Thyroid gland (tissue), 4 donors: ENCODE measurements at regions not wholly inside any gene's neighbourhood (a gene's known extent, or its start where the extent isn't known, plus 50 kb on each side); places are given as distances from the start of the nearest gene placed in this dataset.

ENCODE experiments used
- DNase-seq, 2 donors: peaks; one replicate each; pipeline ENCODE4 v3.0.0-alpha.2; 2019
- H3K27ac ChIP-seq, 3 donors: fragments of 200-600 bp; sonication (generic); 1 replicate in 2 of 3; 2 replicates in 1 of 3; pipeline ENCODE4 v1.5.1; 2016 to 2019; ENCODE audit warnings: mild to moderate bottlenecking in 1 of 3, moderate library complexity in 1 of 3
- H3K27me3 ChIP-seq: fragments of 200-600 bp; sonication (generic); one replicate; pipeline ENCODE4 v1.5.1; 2019
- H3K36me3 ChIP-seq, 2 donors: fragments of 200-600 bp; sonication (generic); one replicate each; pipeline ENCODE4 v1.5.1; 2016 to 2019
- H3K4me1 ChIP-seq, 2 donors: fragments of 200-600 bp; sonication (generic); one replicate each; pipeline ENCODE4 v1.5.1; 2017 to 2019
- H3K4me3 ChIP-seq, 3 donors: fragments of 200-600 bp; sonication (generic); replicated peaks in 1 of 3; 1 replicate in 2 of 3; 2 replicates in 1 of 3; pipeline ENCODE4 v1.5.1; 2016; ENCODE audit warnings: mild to moderate bottlenecking in 1 of 3
- H3K9me3 ChIP-seq: fragments of 200-600 bp; sonication (generic); one replicate; pipeline ENCODE4 v1.5.1; 2017
- CTCF ChIP-seq, 6 experiments: fragments of 200-600 bp in 3 of 6; fragments of 450-650 bp in 3 of 6; sonication (generic) in 3 of 6; IDR thresholded peaks; one replicate each; pipeline ENCODE4 v1.5.1; 2016 to 2019; ENCODE audit warnings: antibody characterized with exemption in 6 of 6, mild to moderate bottlenecking in 2 of 6, inconsistent platforms in 1 of 6, moderate library complexity in 1 of 6
- POLR2A ChIP-seq, 2 donors: fragments of 450-650 bp; IDR thresholded peaks; one replicate each; pipeline ENCODE4 v1.6.1; 2017; ENCODE audit warnings: antibody characterized with exemption in 2 of 2, mild to moderate bottlenecking in 2 of 2, moderate library complexity in 1 of 2
- WGBS, 2 donors: methylation state at CpG; one replicate each; pipeline ENCODE4 v1.1.5; 2017; 5-methylcytosine and 5-hydroxymethylcytosine counted together
- intact Hi-C: fragments of 100-400 bp; cut with DNase I; formaldehyde crosslinking; loops from one replicate; pipeline ENCODE4 v1.15.1; 2023

GRCh38 chr10:90988024-90988423 is 67.1 kb upstream of the ANKRD1 start:
- no peak overlapping the region for H3K27ac ChIP-seq
- H3K4me3 ChIP-seq, result no peak overlapping the region
- TF ChIP-seq CTCF (IDR thresholded peaks at IDR 0.05) (no peak), POLR2A (IDR thresholded peaks at IDR 0.05) (no peak)
- WGBS, 2 donors, result 93 to 96% methylated on average over 4 of the region's 4 CpGs
- DNase-seq, result no peak
- H3K36me3 ChIP-seq, result no peaks in the 10 kb centered on the region
- H3K27me3 ChIP-seq, result no peaks in the 10 kb centered on the region
- H3K9me3 ChIP-seq, result no peaks in the 10 kb centered on the region
- intact Hi-C loops, result no loop called here
- no peaks in the 10 kb centered on the region for H3K4me1 ChIP-seq

GRCh38 chr10:90988802-90989201 is 67.9 kb upstream of the ANKRD1 start:
- Histone ChIP-seq H3K27ac (no peak overlapping the region), H3K36me3 (no peaks in the 10 kb centered on the region), H3K4me3 (no peak overlapping the region), H3K4me1 (no peaks in the 10 kb centered on the region), H3K9me3 (no peaks in the 10 kb centered on the region), H3K27me3 (no peaks in the 10 kb centered on the region)
- TF ChIP-seq POLR2A (IDR thresholded peaks at IDR 0.05), result no peak
- no peak for TF ChIP-seq CTCF (IDR thresholded peaks at IDR 0.05)
- intact Hi-C loops, result no loop called here
- WGBS, 2 donors, result 89 to 93% methylated on average over 5 of the region's 5 CpGs
- no peak for DNase-seq

GRCh38 chr10:90989378-90989777 is 68.5 kb upstream of the ANKRD1 start:
- H3K4me1 ChIP-seq, result no peaks in the 10 kb centered on the region
- no peak overlapping the region for H3K4me3 ChIP-seq
- intact Hi-C loops, result no loop called here
- 84 to 92% methylated on average over 3 of the region's 3 CpGs for WGBS, 2 donors
- no peak for DNase-seq
- TF ChIP-seq POLR2A (IDR thresholded peaks at IDR 0.05), result no peak
- TF ChIP-seq CTCF (IDR thresholded peaks at IDR 0.05), result no peak
- H3K36me3 ChIP-seq, result no peaks in the 10 kb centered on the region
- no peaks in the 10 kb centered on the region for H3K9me3 ChIP-seq
- no peak overlapping the region for H3K27ac ChIP-seq
- H3K27me3 ChIP-seq, result no peaks in the 10 kb centered on the region

GRCh38 chr10:90992462-90992861 is 71.6 kb upstream of the ANKRD1 start:
- Histone ChIP-seq H3K9me3 (no peaks in the 10 kb centered on the region), H3K4me1 (no peaks in the 10 kb centered on the region), H3K36me3 (no peaks in the 10 kb centered on the region), H3K27ac (no peak overlapping the region), H3K4me3 (no peak overlapping the region), H3K27me3 (no peaks in the 10 kb centered on the region)
- WGBS, 2 donors, result 69 to 88% methylated on average over 2 of the region's 2 CpGs
- intact Hi-C loops, result no loop called here
- DNase-seq, result no peak
- TF ChIP-seq POLR2A (IDR thresholded peaks at IDR 0.05) (no peak), CTCF (IDR thresholded peaks at IDR 0.05) (no peak)

DNA sequence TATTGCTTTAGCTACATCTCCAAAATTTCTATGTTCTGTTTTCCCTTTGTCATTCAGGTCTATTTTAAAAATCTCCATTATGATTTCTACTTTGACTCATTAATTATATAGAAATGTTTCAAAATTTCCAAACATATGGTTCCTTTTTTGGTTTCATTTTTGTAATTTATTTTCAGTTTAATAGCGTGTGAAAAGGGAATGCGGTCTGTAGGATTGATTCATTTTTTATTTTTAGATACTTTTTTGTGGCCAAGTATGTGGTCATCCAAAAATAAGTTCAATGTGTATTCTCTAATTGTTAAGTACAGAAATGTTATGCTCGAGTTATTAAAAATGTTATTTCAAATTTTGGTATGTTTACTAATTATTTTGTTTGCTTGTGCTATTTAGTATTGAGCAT is 72.5 kb upstream of the ANKRD1 start:
- intact Hi-C loops, result no loop called here
- H3K27me3 ChIP-seq, result no peaks in the 10 kb centered on the region
- H3K9me3 ChIP-seq, result no peaks in the 10 kb centered on the region
- 69 to 72% methylated on average over 3 of the region's 3 CpGs for WGBS, 2 donors
- no peaks in the 10 kb centered on the region for H3K36me3 ChIP-seq
- TF ChIP-seq CTCF (IDR thresholded peaks at IDR 0.05) (no peak), POLR2A (IDR thresholded peaks at IDR 0.05) (no peak)
- H3K27ac ChIP-seq, result no peak overlapping the region
- no peak for DNase-seq
- no peak overlapping the region for H3K4me3 ChIP-seq
- H3K4me1 ChIP-seq, result no peaks in the 10 kb centered on the region
